ENCODE measurements at regions not wholly inside any gene's neighbourhood (a gene's known extent, or its start where the extent isn't known, plus 50 kb on each side); places are given as distances from the start of the nearest gene placed in this dataset.
"Not testable (repeated sequence)": the region's sequence is repeated elsewhere in the genome, so short reads cannot be mapped to it uniquely, and the experiment has no call there.

DNA sequence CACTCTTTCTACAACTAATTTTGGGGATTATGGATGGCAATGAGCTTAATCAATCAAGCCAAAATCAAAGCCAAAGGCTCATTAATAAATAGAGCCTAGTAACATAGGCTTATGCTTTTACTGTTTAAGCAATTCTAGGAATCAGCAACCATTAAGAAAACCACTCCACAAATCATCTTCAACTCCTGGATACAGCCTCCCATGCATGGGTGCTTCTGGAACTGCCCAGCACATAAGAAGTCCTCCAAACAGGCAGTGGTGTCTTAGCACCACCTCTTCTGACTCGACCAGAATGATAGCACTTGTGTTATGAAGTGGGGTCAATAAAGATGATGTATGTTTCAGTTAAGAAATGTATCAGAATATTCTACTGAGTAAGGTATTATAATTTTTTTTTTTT lies 104.4 kb upstream of the SERPINE2 start:
- DNase-seq = no peak

DNA sequence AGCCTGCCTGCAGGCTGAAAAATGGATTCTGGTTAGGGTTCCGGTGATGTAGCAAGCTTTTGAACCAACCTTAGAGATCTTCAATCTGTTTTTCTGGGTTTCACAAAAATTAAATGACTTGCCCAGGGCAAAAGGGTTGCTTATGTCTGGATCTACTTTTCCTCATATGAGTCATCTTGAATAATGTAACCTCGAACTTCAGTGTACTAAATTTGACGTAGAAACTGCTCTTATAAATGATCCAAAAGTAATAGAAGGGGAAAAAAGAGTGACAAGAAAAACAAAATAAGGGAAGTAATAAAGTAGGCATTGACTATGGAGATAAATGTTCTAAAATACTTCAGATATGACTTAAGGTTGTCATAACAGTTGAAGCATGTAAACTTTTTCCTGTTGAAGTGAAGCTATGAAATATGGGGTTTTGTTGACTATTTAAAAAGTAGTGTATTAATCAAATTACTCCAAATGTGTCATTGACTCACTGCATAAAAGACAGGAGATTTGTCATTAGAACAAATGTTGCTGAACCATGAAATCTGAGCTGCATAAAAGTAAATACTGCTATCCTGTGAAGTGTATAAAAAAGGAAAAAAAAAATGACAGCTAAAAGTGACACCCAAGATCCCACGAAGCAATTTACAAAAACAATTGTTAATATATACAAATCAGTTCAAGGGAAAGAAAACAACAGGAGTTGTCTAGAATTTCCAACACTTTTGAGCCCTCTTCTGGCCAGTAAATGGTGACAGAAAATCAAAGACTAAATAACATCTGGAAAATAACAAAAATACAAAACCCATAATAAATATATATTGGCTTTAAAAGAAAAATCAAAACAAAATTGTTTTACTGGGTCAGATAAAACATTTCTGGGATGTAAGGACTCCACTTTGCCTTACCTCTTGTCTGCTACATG lies 103.6 kb upstream of the SERPINE2 start:
- DNase-seq = no peak

DNA sequence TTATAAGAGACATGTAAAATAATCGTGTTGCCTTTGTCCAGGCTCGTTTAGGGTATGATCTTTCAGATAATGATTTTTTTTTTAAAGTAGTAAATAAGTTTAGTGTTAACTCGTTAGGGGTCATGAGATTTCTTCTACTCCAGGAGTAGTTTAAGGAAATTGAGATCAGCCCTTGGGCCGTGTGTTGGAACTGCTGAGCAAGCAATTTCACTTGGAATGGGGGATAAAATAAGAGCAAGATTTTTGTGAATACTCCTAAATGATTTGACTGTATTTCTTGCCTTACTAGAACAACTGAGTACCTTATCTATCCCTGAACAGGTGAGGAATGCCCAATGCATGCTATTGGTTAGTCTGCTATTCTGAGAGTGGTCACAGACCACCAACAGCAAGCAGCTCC lies 102.2 kb upstream of the SERPINE2 start:
- DNase-seq = no peak

DNA sequence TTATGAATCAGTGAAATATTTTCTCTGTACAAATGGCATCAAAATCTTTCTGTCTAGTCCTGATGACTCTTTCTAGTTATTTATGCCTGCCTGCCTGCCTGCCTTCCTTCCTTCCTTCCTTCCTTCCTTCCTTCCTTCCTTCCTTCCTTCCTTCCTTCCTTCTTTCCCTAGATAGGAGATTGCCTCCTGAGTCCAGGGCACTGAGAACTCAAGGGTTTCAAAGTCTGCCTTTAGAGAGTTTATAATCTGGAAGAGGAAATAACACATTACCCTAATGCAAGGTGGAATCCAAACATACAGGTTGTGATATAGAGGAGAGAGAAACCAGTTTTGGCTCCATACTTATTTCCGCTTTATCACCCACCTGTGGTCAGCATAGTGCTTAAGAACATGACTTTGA lies 98.1 kb upstream of the SERPINE2 start:
- no peak for DNase-seq

DNA sequence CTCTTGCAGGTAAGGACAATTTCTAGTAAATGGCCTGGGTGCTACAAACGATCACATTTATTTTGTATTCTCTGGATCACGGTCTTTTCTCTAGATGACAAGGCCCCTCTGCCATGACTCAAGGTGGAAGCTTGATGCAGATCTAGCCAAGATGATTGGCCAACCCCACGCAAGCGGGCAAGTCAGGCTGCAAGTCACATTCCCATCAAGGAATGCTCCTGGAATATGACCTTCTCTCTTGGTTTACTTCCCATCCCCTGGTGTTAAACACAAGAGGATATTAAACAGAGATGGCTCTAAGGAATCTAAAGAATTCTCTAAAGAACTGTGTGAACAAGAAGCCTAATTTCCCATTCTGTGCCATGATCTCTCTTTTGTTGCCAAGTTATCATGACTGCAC lies 97.3 kb upstream of the SERPINE2 start:
- no peak for DNase-seq

DNA sequence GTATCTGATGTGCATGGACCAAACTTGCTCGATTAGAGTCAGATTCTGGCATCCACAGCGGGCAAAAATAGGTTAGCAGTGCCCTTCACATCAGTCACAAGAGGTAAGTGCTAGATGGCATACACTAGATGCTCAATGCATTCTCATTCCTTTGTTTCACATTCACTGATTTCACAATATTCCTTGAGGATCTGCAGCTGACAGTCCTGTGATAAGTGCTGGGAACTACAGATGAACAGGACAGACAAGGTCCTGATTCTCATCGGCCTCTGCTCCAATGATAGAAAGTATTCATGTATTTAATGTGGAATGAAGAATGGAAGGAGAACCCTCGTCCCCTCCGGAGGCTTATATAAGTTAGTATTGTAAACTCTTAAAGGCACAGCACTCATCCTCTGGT lies 96.8 kb upstream of the SERPINE2 start:
- DNase-seq = no peak

DNA sequence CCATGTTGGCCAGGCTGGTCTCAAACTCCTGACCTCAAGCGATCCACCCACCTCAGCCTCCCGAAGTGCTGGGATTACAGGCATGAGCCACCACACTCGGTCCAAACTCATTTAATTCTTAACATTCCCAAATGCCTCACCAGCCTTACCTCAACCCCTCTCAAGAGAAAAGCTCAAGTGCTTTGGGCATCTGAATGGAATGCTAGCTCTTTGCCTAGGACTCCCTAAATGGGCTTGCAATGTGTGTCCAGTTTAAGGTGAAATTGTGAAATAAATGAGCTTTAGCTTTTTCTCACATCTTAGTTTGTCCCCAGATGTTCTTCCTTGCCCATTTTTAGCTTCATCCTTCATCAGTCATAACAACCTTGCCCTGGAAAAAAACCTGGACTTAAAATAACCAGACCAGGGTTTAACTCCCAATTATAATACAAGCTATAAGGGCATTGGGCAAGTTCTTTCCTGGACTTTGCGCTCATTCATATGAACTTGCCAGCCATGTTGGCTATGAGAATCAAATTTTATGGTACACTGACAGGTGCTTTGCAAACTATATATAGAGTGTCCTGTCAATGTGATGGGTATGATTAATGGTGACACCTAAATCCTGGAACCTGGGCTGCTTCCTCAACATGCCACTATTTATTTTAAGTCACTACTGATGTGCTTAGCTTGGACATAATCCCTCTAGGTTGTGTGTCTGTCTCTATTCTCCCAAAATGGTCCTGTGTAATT lies 95.1 kb upstream of the SERPINE2 start:
- DNase-seq = no peak

DNA sequence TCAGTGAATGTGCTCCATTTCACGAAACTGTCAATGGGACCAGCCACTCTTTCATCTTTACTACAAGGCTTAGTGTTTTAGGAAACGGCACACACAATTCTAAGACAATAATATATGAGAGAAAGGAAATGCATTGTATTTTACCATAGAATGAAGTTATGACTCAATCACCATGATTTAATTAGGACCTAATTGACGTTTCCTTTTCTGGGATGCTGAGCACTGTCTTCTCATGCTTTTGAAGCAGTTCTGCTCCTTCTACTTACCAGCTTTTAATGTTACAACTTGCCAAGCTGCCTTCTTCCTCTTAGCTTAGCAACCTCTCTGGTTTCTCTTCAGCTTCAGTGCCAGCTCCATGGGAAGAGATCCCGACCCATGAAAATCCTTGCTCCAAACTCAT lies 94.3 kb upstream of the SERPINE2 start:
- DNase-seq = no peak

DNA sequence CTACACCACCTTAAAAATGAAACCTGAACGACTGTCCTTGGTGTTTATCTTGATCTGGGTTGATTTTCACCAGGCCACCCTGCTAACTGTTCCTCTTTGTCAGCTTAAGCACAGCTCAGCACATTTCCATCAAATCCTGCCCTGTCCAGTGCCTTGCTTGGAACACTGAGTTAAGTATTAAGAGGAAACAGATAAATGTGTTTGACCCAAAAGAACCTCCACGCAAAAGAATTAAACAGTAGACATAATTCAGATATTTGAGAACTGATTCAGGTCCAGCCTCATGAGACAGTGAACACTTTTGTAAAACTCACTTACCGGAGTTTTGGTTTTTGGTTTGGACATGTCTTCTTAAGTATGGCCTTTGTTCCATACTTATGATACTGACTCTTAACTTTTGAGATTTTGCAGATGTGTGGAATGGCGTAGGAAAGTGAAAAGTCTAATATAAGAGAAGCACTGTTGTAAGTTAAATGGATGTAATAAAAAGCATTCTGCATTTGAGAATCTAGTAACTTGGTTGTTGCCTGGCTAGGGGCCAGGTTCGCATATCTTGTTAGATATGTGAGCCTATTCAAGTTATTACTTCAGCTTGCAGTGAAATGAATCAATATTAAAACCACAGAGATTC lies 88.9 kb upstream of the SERPINE2 start:
- no peak for DNase-seq

DNA sequence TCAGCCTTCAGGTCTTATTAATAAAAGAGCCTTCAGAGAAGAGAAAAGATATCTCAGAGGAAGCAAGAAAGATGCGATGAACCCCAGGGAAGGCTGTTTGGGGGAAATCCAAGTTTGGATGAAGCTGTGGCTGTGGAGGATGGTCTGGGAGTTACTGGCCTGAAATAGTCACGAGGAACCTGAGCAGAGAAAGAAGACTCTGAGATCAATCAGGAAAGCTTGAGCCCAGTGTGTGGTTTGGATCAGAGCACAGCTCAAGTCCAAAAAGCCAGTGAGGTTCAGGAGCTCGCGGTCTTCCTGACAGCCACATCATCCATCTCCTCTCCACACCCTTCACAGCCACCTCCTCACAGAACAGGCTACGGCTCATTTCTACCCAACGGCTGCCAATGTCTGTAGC lies 87.4 kb upstream of the SERPINE2 start:
- DNase-seq = no peak

DNA sequence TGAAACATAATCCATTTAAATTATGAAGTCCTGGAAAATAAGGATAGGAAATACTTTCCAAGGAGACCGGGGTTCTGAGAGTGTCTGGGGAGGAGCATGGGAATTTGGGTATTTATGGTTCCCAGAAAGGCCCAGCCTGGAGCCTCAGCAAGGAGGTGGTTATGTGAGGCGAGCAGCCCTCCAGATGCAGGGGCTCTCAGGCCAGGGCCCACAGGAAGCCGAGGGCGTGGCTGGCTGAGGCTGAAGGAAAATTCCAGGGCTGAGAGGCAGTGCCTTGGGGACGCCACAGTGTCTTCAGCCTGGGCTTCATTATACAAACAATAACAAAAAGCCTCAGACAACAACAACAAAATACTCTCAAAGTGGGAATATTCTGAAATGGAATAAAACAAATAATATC lies 86.9 kb upstream of the SERPINE2 start:
- DNase-seq = no peak

DNA sequence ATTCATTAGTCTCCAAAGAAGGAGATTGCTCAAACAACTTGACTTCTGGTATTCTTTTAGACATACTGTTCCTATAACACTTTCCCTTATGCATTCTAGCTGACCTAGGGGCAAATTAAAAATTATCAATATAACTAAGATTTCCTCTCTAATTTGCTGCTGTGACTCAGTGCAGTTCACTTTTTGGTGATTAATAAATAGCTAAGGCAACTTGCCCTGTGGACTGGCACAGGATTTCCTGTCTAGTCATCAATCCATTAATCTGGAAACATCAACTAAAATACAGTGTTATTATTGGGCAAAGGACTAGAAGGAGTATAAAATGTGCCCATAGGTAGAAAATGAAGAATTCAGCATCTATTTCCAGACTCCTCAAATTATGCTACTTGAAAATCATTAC lies 83.5 kb upstream of the SERPINE2 start:
- no peak for DNase-seq

DNA sequence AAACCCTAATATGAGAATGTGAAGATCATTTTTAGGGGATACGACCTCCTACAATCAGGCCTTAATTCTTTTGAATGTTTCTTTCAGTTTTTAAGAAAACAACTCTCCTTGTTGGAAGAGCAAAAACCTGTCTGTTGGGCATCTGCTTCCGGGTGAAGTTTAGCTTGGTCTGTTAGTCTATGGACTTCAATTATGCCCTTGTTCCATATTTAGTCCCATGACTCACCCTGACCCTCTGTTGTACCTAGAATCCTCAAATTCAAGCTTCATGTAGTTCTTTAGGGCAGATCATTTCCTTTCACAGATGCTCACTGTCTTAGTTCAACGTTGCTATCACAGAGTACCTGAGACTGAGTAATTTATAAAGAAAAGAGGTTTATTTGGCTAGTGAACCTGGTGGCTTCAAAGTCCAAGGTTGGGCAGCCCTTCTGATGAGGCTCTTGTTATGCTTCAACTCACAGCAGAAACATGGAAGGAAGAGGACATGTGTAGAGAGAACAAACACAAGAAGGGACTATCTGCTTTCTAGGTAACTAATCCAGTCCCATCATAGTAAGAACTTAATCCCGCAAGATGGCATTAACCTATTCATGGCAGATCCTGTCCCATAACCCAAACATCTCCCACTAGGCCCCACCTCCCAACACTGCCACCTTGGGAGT lies 82.5 kb upstream of the SERPINE2 start:
- DNase-seq = no peak

DNA sequence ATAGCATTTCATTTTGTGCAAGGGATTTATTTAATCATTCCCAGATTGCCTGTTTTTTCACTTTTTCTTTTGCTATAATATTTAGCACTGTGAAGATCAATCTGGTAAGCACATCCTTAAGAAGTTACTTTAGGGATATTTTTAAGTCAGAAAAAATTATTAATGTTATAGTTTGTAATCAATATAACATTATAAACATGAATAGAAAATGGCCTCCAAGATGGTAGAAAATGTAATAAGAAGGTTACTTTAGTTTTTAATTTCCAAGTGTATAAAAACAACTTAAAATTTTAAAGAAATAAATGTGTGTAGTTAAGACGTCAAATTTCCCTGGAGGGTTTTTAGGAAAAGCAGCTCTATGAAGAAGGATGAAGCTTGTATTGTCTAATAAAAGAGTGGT lies 81.9 kb upstream of the SERPINE2 start:
- DNase-seq = no peak

DNA sequence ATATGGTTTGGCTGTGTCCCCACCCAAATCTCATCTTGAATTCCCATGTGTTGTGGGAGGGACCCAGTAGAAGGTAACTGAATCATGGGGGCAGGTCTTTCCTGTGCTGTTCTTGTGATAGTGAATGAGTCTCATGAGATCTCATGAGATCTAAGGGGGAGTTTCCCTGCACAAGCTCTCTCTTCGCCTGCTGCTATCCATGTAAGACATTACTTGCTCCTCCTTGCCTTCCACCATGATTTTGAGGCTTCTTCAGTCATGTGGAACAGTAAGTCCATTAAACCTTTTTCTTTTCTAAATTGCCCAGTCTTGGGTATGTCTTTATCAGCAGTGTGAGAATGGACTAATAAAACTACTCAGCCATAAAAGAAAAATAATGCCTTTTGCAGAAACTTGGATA lies 80.8 kb upstream of the SERPINE2 start:
- DNase-seq = not testable (repeated sequence)

DNA sequence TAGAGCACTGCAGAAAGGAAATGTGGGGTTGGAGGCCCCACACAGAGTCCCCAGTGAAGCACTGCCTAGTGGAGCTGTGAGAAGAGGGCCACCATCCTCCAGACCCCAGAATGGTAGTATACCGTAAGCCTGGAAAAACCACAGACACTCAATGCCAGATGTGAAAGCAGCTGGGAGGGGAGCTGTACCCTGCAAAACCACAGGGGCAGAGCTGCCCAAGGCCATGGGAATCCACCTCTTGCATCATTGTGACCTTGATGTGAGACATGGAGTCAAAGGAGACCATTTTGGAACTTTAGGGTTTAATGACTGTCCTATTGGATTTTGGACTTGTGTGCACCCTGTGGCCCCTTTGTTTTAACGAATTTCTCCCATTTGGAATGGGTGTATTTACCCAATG lies 75.3 kb upstream of the SERPINE2 start:
- no peak for DNase-seq

DNA sequence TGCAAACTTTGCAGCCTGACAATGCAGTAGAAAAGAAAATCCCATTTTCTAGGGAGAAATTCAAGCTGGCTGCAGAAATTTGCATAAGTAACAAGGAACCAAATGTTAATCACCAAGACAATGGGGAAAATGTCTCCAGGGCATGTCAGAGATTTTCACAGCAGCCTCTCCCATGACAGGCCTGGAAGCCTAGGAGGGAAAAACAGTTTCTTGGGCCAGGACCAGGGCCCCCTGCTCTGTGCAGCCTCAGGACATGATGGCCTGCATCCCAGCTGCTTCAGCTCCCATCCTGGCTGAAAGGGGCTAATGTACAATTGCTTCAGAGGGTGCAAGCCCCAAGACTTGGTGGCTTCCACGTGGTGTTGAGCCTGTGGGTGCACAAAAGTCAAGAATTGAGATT lies 74.8 kb upstream of the SERPINE2 start:
- DNase-seq = not testable (repeated sequence)

DNA sequence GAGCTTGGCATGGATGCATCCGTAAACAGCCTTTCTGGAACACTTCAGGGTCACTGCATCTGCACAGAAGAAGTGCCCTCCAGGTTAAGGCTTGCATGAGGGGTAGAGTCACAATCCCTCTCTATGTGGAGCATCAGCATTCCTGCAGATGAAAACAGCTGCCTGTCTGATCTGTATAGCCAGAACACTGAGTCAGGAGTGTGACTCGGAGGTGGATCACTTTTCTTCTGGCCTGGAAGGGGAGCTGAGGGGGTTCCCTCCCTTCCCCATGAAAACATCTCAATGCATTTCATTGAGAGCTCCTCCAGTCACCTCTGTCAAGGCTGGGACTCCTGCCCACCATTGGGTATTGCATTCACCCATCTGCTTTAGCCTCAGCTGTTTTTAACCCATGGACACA lies 72.5 kb upstream of the SERPINE2 start:
- no peak for DNase-seq

DNA sequence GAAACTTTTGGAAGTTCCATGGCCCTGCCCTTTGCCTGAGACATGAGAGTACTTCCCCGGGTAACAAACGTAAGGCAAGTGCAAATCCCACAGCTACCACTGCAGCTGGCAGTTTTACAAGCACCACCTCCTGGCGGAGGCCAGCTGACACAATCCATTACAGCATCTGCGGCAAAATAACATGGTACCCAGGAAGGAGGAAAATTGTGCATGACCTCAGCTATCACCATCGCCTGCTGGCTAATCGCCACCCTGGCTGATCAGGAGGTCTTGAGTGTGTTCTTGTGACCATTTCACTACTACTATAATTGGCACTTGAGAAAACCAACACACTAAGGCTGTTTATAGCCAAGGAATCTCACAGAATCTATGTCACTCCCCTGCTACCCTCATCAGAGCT lies 71.7 kb upstream of the SERPINE2 start:
- no peak for DNase-seq

DNA sequence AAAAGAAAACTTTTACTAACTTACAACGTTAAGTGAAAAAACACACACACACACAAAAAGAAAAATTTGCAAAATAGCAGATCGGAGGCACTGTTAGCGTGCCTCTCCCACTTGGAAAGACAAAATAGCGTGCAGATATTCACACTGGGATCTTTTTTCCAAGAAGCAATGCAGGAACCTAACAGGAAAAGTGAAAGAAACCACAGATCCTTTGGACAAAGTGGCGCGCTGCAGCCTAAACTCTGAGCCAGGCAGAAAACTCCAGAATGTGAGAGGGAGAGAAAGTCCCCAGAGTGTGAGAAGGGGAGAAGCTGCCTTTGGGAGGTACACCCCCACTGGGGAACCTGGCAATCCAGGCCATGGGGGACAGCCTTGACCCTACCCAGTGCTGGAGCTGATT lies 70.7 kb upstream of the SERPINE2 start:
- no peak for DNase-seq

DNA sequence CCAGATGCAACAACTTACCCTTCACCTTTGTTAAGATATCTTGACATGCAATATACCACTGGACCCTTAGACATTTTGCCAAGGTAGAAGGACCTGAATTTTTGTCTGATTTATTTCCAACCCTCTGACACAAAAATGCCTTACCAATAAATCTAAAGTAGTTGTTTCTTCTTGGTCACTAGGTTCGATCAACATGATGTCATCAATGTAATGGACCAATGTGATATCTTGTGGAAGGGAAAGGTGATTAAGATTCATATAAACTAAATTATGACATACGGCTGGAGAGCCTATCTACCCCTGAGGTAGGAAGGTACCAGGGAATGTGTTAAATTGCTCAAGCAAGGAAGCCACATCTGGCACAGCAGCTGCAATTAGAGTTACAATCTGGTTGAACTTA lies 67.7 kb upstream of the SERPINE2 start:
- DNase-seq = no peak

DNA sequence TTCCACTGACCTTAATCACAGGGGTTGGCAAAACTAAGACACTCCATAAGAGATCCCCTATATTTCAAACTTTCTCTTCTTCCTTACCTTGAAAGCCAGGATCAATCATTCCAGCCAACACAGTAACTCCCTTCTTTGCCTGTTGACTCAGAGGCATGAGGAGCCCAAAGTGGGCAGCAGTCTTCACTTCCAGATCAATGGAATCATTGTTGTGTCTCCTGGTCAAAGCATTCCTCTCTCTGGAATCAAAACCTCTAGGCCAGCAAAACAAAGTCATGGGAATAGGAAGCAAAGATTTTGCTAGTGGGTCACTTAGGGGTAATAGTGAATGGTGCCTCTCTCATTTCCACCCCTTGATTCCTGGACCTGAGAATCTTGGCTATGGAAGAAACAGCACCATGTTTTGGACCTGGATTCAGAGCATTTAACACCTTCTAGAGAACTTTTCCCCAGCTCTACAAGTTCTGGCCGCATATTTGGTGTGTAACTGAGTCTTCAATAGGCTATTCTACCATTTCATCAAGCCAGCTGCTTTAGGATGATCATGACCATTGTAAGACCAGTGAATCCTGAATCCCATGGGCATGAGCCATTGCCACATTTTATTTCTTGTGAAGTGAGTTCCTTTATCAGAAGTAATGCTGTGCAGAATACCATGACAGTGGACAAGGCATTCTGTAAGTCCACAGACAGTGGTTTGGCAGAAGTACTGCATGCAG lies 65.7 kb upstream of the SERPINE2 start:
- DNase-seq = no peak

DNA sequence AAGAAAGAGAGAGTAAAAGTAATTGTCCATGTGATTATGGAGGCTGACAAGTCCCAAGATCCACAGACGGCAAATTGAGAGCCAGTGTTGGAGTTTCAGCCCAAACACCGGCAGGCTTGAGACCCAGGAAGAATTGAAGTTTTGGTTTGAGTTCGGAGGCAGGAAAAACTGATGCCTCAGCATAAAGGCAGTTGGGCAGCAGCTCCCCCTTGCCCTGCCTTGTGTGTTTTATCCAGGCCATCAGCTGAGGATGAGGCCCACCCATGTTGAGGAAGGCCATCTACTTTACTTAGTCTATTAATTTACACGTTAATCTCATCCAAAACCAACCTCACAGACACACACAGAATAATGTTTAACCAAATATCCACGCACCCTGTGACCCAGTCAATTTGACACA lies 64.6 kb upstream of the SERPINE2 start:
- no peak for DNase-seq

Measured in CD4-positive, alpha-beta T cell treated with Interleukin-12 subunit alpha and Interleukin-12 subunit beta, for 1 hour (primary cell).